Calu3 (cell line): ENCODE measurements at regions not wholly inside any gene's neighbourhood (a gene's known extent, or its start where the extent isn't known, plus 50 kb on each side); places are given as distances from the start of the nearest gene placed in this dataset.

Experiments
- BruUV-seq: library from RNA; stranded (reverse); fragments of 400-500 nt; replicated peaks from 2 replicates; lab custom pipeline; 2021; lab: Mats Ljungman, UMichigan
- CTCF ChIA-PET: fragments of 300-600 bp; sonication (Branson Sonifier 250); formaldehyde crosslinking; loops from one replicate; lab custom pipeline; 2022; ENCODE audit warnings: antibody characterized with exemption; lab: Charles Lee
- DNase-seq: peaks from one replicate; pipeline ENCODE4 v3.0.0; 2022
- H3K27ac Mint-ChIP-seq: one replicate; pipeline ENCODE4 v1.8.0; 2022; ENCODE audit warnings: mixed read lengths; ENCODE audit not compliant: unreplicated experiment
- H3K27me3 Mint-ChIP-seq: one replicate; pipeline ENCODE4 v1.8.0; 2022; ENCODE audit warnings: mixed read lengths; ENCODE audit not compliant: unreplicated experiment
- H3K36me3 Mint-ChIP-seq: one replicate; pipeline ENCODE4 v1.8.0; 2022; ENCODE audit warnings: mild to moderate bottlenecking, moderate library complexity, mixed read lengths; ENCODE audit not compliant: insufficient read depth, unreplicated experiment
- H3K4me1 Mint-ChIP-seq: one replicate; pipeline ENCODE4 v1.8.0; 2022; ENCODE audit warnings: mild to moderate bottlenecking, low read depth, mixed read lengths; ENCODE audit not compliant: unreplicated experiment
- H3K4me3 Mint-ChIP-seq: one replicate; pipeline ENCODE4 v1.8.0; 2022; ENCODE audit warnings: mild to moderate bottlenecking, low read depth, moderate library complexity, mixed read lengths; ENCODE audit not compliant: unreplicated experiment
- H3K9me3 Mint-ChIP-seq: one replicate; pipeline ENCODE4 v1.8.0; 2022; ENCODE audit warnings: low read depth, mixed read lengths; ENCODE audit not compliant: unreplicated experiment
- CTCF ChIP-seq: fragments of 200-600 bp; IDR thresholded peaks from one replicate; pipeline ENCODE4 v1.8.0; 2022; ENCODE audit warnings: antibody characterized with exemption; ENCODE audit not compliant: unreplicated experiment
- intact Hi-C: fragments of 100-400 bp; cut with micrococcal nuclease; formaldehyde crosslinking; loops from one replicate; pipeline ENCODE4 v1.10.0; 2022; ENCODE audit not compliant: unreplicated experiment

- intact Hi-C loops, result no loop called here
- TF ChIP-seq CTCF, result no peak
- no peaks in the 10 kb centered on the region for H3K27me3 Mint-ChIP-seq
- no peak overlapping the region for H3K27ac Mint-ChIP-seq
- no peak overlapping the region for H3K4me3 Mint-ChIP-seq
- CTCF ChIA-PET, result no interaction called here
- peaks cover 3% of the 10 kb centered on the region for H3K9me3 Mint-ChIP-seq
- H3K4me1 Mint-ChIP-seq, result no peaks in the 10 kb centered on the region
- H3K36me3 Mint-ChIP-seq, result no peaks in the 10 kb centered on the region
- no peak for DNase-seq
- no TSS peak for BruUV-seq
Measured at GRCh38 chr16:49168126-49168525, 113.5 kb downstream of the CBLN1 start.

- intact Hi-C loops, result no loop called here
- no TSS peak for BruUV-seq
- Mint-ChIP-seq H3K4me1 (no peaks in the 10 kb centered on the region), H3K27ac (no peak overlapping the region), H3K36me3 (no peaks in the 10 kb centered on the region), H3K4me3 (no peak overlapping the region), H3K27me3 (no peaks in the 10 kb centered on the region), H3K9me3 (peaks cover 2% of the 10 kb centered on the region)
- CTCF ChIA-PET, result no interaction called here
- TF ChIP-seq CTCF, result no peak
- DNase-seq, result no peak
Measured at GRCh38 chr16:49165025-49165424, 116.6 kb downstream of the CBLN1 start.

GRCh38 chr16:49161191-49161590 lies 120.4 kb downstream of the CBLN1 start:
- H3K36me3 Mint-ChIP-seq, result no peaks in the 10 kb centered on the region
- no peak for TF ChIP-seq CTCF
- no peak overlapping the region for H3K4me3 Mint-ChIP-seq
- no peak for DNase-seq
- peaks cover 6% of the 10 kb centered on the region for H3K9me3 Mint-ChIP-seq
- H3K27ac Mint-ChIP-seq, result no peak overlapping the region
- no peaks in the 10 kb centered on the region for H3K27me3 Mint-ChIP-seq
- no TSS peak for BruUV-seq
- no peaks in the 10 kb centered on the region for H3K4me1 Mint-ChIP-seq
- CTCF ChIA-PET, result no interaction called here
- intact Hi-C loops, result no loop called here

GRCh38 chr16:49158029-49158642 lies 123.5 kb downstream of the CBLN1 start:
- intact Hi-C loops, result no loop called here

More at GRCh38 chr16:49158029-49158642, 123.5 kb downstream of the CBLN1 start:
- peak; percentile 5 for DNase-seq
- Mint-ChIP-seq H3K27me3 (no peaks in the 10 kb centered on the region), H3K27ac (no peak overlapping the region), H3K4me3 (no peak overlapping the region), H3K9me3 (peaks cover 9% of the 10 kb centered on the region), H3K4me1 (no peaks in the 10 kb centered on the region), H3K36me3 (no peaks in the 10 kb centered on the region)
- TF ChIP-seq CTCF, result no peak
- BruUV-seq, result no TSS peak
- CTCF ChIA-PET, result no interaction called here
